PC-9 (cell line): ENCODE measurements at regions not wholly inside any gene's neighbourhood (a gene's known extent, or its start where the extent isn't known, plus 50 kb on each side); places are given as distances from the start of the nearest gene placed in this dataset.

Source experiments
- BruUV-seq: library from RNA; stranded (reverse); fragments of 400-500 nt; replicated peaks from 2 replicates; lab custom pipeline; 2021; lab: Mats Ljungman, UMichigan
- CTCF ChIA-PET: fragments of 300-600 bp; sonication (Branson Sonifier 250); formaldehyde crosslinking; loops from one replicate; lab custom pipeline; 2022; ENCODE audit warnings: antibody characterized with exemption; lab: Charles Lee
- POLR2A ChIA-PET: fragments of 300-600 bp; sonication (Branson Sonifier 250); formaldehyde crosslinking; loops from one replicate; lab custom pipeline; 2022; ENCODE audit warnings: antibody characterized with exemption; ENCODE audit not compliant: unreplicated experiment; lab: Charles Lee
- DNase-seq, 2 experiments: peaks; one replicate each; pipeline versions ENCODE4 v3.0.0 to v3.0.0-alpha.2; 2015 to 2022; ENCODE audit warnings: mixed read lengths in 1 of 2
- H2AFZ ChIP-seq: fragments of 200-600 bp; sonication (generic); 2 replicates; pipeline ENCODE4 v1.8.1; 2017; ENCODE audit warnings: antibody characterized with exemption
- H3F3A ChIP-seq: fragments of 200-600 bp; sonication (generic); 2 replicates; pipeline ENCODE4 v1.8.1; 2017; ENCODE audit warnings: antibody characterized with exemption, mild to moderate bottlenecking, low read depth; ENCODE audit not compliant: insufficient read depth
- H3K27ac ChIP-seq: fragments of 200-600 bp; sonication (generic); 2 replicates; pipeline ENCODE4 v1.6.1; 2016; ENCODE audit warnings: mixed run types
- H3K27me3 ChIP-seq: fragments of 200-600 bp; sonication (generic); 2 replicates; pipeline ENCODE4 v1.6.1; 2016; ENCODE audit warnings: low read depth, mixed run types; ENCODE audit not compliant: insufficient read depth
- H3K36me3 ChIP-seq: fragments of 200-600 bp; sonication (generic); 2 replicates; pipeline ENCODE4 v1.6.1; 2016; ENCODE audit warnings: low read depth, mixed run types
- H3K4me1 ChIP-seq: fragments of 200-600 bp; sonication (generic); replicated peaks from 2 replicates; pipeline ENCODE4 v1.6.1; 2016; ENCODE audit warnings: mixed run types; ENCODE audit not compliant: insufficient read depth
- H3K4me2 ChIP-seq: fragments of 200-600 bp; sonication (generic); 2 replicates; pipeline ENCODE4 v1.6.1; 2017; ENCODE audit warnings: mixed run types
- H3K4me3 ChIP-seq: fragments of 200-600 bp; sonication (generic); 2 replicates; pipeline ENCODE4 v1.6.1; 2016; ENCODE audit warnings: mixed run types
- H3K79me2 ChIP-seq: fragments of 200-600 bp; sonication (generic); 2 replicates; pipeline ENCODE4 v1.6.1; 2017; ENCODE audit warnings: low read depth, mixed run types
- H3K9me2 ChIP-seq: fragments of 200-600 bp; sonication (generic); 2 replicates; pipeline ENCODE4 v1.8.1; 2017; ENCODE audit warnings: mild to moderate bottlenecking; ENCODE audit not compliant: insufficient read depth
- H3K9me3 ChIP-seq: fragments of 200-600 bp; sonication (generic); 2 replicates; pipeline ENCODE4 v1.8.1; 2016; ENCODE audit warnings: low read depth; ENCODE audit not compliant: insufficient read depth
- H4K20me1 ChIP-seq: fragments of 200-600 bp; sonication (generic); 2 replicates; pipeline ENCODE4 v1.8.1; 2017; ENCODE audit not compliant: insufficient read depth
- EZH2 ChIP-seq: fragments of 200-600 bp; sonication (generic); IDR thresholded peaks from 2 replicates; pipeline ENCODE4 v1.8.0; 2017; ENCODE audit warnings: antibody characterized with exemption, low read depth
- intact Hi-C: fragments of 100-400 bp; cut with micrococcal nuclease; formaldehyde crosslinking; loops from one replicate; pipeline ENCODE4 v1.10.0; 2022; ENCODE audit not compliant: unreplicated experiment
- TF ChIP-seq, protein P1 (sequence below): fragments of 200-600 bp; sonication (generic); conservative IDR thresholded peaks from 2 replicates; pipeline ENCODE4 v1.6.1; 2017; ENCODE audit warnings: mixed run types, antibody characterized with exemption, mild to moderate bottlenecking, moderate library complexity

DNA sequence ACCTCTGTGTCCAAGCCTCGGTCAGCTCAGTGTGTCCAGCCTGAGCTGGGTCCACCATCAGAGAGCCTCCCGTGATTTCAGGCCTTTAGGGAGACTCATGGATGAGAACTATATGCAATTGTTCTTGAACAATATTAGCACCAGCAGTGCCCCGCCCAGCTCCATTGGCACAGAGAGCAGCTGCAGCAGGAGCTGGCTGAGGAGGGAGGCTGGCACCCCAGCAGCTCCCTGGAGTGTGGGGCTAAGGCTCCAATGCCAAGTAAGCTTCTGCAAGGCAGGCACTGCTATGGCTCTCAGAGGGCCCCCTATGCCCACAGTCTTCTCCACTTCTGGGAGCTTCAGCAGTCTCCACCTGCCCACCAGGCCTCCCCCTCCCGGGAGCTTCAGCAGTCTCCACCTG, 593.3 kb downstream of the MATN1 start:
- Histone ChIP-seq H3K4me3 (no peak overlapping the region), H3F3A (no peaks in the 10 kb centered on the region), H3K4me2 (no peak overlapping the region), H2AFZ (no peak overlapping the region), H3K79me2 (no peaks in the 10 kb centered on the region), H3K9me2 (no peaks in the 10 kb centered on the region), H3K4me1 (no peaks in the 10 kb centered on the region), H3K27me3 (peaks cover 30% of the 10 kb centered on the region), H4K20me1 (no peaks in the 10 kb centered on the region), H3K9me3 (no peaks in the 10 kb centered on the region), H3K36me3 (no peaks in the 10 kb centered on the region), H3K27ac (no peak overlapping the region)
- CTCF ChIA-PET = no interaction called here
- intact Hi-C loops = no loop called here
- no peak for DNase-seq
- no TSS peak for BruUV-seq
- no peak for TF ChIP-seq EZH2
- TF ChIP-seq, protein P1, sequence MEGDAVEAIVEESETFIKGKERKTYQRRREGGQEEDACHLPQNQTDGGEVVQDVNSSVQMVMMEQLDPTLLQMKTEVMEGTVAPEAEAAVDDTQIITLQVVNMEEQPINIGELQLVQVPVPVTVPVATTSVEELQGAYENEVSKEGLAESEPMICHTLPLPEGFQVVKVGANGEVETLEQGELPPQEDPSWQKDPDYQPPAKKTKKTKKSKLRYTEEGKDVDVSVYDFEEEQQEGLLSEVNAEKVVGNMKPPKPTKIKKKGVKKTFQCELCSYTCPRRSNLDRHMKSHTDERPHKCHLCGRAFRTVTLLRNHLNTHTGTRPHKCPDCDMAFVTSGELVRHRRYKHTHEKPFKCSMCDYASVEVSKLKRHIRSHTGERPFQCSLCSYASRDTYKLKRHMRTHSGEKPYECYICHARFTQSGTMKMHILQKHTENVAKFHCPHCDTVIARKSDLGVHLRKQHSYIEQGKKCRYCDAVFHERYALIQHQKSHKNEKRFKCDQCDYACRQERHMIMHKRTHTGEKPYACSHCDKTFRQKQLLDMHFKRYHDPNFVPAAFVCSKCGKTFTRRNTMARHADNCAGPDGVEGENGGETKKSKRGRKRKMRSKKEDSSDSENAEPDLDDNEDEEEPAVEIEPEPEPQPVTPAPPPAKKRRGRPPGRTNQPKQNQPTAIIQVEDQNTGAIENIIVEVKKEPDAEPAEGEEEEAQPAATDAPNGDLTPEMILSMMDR = no peak
- POLR2A ChIA-PET = no interaction called here

DNA sequence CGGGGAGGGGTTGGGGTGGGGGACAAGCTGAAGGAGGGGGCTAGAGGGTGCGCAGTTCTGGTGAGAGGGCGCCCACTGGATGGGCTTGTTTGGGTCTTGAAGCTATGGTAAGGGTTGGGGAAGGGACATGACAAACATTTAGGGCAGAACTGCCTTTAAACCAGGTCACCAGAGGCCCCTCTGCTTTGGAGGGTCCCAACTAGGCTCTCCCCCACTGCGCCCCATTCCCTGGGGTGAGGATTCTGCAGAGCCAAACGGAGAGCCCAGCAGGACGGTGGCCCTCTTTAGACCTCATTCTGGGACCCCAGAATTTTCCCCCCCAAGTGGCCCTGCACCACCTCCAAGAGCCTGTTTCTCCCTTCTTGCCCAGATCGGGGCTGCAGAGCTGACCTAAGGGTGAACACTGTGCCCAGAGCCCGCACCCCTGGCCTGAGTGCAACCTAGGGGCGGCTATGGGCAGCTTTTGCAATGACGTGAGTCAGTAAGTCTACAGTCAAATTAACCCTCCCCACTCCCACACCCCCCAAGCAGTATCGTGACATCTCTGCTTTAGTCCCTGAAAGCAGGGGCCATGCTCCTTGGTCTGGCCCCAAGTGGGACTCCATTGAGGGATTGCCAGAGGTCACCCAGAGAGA, 593.8 kb downstream of the MATN1 start:
- no peaks in the 10 kb centered on the region for H3K4me1 ChIP-seq
- no peak overlapping the region for H3K27ac ChIP-seq
- no peak overlapping the region for H3K4me3 ChIP-seq
- POLR2A ChIA-PET = no interaction called here
- DNase-seq = no peak
- no peaks in the 10 kb centered on the region for H3K9me2 ChIP-seq
- H4K20me1 ChIP-seq = no peaks in the 10 kb centered on the region
- H3K79me2 ChIP-seq = no peaks in the 10 kb centered on the region
- intact Hi-C loops = no loop called here
- no peak overlapping the region for H2AFZ ChIP-seq
- no peaks in the 10 kb centered on the region for H3K9me3 ChIP-seq
- H3K4me2 ChIP-seq = no peak overlapping the region
- CTCF ChIA-PET = no interaction called here
- H3K27me3 ChIP-seq = peaks cover 24% of the 10 kb centered on the region
- no TSS peak for BruUV-seq
- H3K36me3 ChIP-seq = no peaks in the 10 kb centered on the region
- TF ChIP-seq EZH2 = no peak
- TF ChIP-seq, protein P1 = no peak
- H3F3A ChIP-seq = no peaks in the 10 kb centered on the region

DNA sequence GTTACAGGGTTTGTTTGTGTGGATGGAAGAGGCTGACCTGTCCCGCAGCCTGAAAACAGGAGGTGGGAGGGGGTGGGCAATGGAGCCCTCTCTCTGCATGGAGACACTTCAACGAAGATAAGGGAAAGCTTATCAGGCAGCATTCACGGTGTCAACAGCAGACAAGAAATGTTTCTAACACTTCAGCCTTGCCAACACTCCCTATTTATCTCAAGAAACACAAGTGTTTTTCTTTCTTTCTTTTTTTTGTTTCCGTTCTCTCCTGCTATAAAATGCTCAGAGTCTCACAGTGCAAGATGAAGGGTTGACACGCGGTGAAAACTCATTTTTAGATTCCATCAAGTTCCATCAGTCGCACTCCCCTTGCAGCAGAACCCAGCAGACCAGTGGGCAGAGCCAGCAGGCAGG, 594.4 kb downstream of the MATN1 start:
- no TSS peak for BruUV-seq
- Histone ChIP-seq H3K4me1 (no peaks in the 10 kb centered on the region), H3K36me3 (no peaks in the 10 kb centered on the region), H3K4me3 (no peak overlapping the region), H3K9me3 (no peaks in the 10 kb centered on the region), H3K79me2 (no peaks in the 10 kb centered on the region), H3K9me2 (no peaks in the 10 kb centered on the region), H2AFZ (no peak overlapping the region), H3K27ac (no peak overlapping the region), H3K4me2 (no peak overlapping the region), H3K27me3 (peaks cover 21% of the 10 kb centered on the region), H3F3A (no peaks in the 10 kb centered on the region), H4K20me1 (no peaks in the 10 kb centered on the region)
- ChIA-PET POLR2A (no interaction called here), CTCF (no interaction called here)
- TF ChIP-seq, protein P1 = no peak
- no peak for TF ChIP-seq EZH2
- intact Hi-C loops = no loop called here
- no peak for DNase-seq
